Activated naive CD8-positive, alpha-beta T cell treated with anti-CD3 and anti-CD28 coated beads, Interleukin-2, amount 50 U/mL, for 16 hours (primary cell): ENCODE measurements at regions not wholly inside any gene's neighbourhood (a gene's known extent, or its start where the extent isn't known, plus 50 kb on each side); places are given as distances from the start of the nearest gene placed in this dataset.
"Not testable (repeated sequence)": the region's sequence is repeated elsewhere in the genome, so short reads cannot be mapped to it uniquely, and the experiment has no call there.

Experiments used
- DNase-seq: peaks from one replicate; pipeline ENCODE4 v3.0.0-alpha.2; 2020; ENCODE audit warnings: low read depth, low spot score

GRCh38 chr16:86713021-86713631, 134.8 kb downstream of the FOXL1 start:
- no peak for DNase-seq

GRCh38 chr16:86714166-86714565, 135.8 kb downstream of the FOXL1 start:
- no peak for DNase-seq

GRCh38 chr16:86716649-86717048, 138.3 kb downstream of the FOXL1 start:
- DNase-seq, result no peak

GRCh38 chr16:86718118-86718517, 139.8 kb downstream of the FOXL1 start:
- no peak for DNase-seq

- no peak for DNase-seq
Measured at GRCh38 chr16:86722970-86723369, 144.6 kb downstream of the FOXL1 start.

- DNase-seq, result no peak
Measured at GRCh38 chr16:86723689-86724088, 145.3 kb downstream of the FOXL1 start.

- DNase-seq, result no peak
Measured at GRCh38 chr16:86725401-86725800, 147.1 kb downstream of the FOXL1 start.

- no peak for DNase-seq
Measured at GRCh38 chr16:86726340-86726739, 148.0 kb downstream of the FOXL1 start.

GRCh38 chr16:86727131-86727530, 148.8 kb downstream of the FOXL1 start:
- no peak for DNase-seq

- DNase-seq, result no peak
Measured at GRCh38 chr16:86727632-86728031, 149.3 kb downstream of the FOXL1 start.

- DNase-seq, result no peak
Measured at GRCh38 chr16:86729686-86730085, 151.3 kb downstream of the FOXL1 start.

- DNase-seq, result no peak
Measured at GRCh38 chr16:86730086-86730485, 151.7 kb downstream of the FOXL1 start.

- no peak for DNase-seq
Measured at GRCh38 chr16:86730597-86730996, 152.2 kb downstream of the FOXL1 start.

GRCh38 chr16:86732621-86733295, 154.4 kb downstream of the FOXL1 start:
- DNase-seq, result no peak

GRCh38 chr16:86733546-86734254, 155.4 kb downstream of the FOXL1 start:
- DNase-seq, result no peak

- DNase-seq, result no peak
Measured at GRCh38 chr16:86734543-86735460, 156.5 kb downstream of the FOXL1 start.

- no peak for DNase-seq
Measured at GRCh38 chr16:86735727-86736126, 157.4 kb downstream of the FOXL1 start.

GRCh38 chr16:86736502-86736901, 158.2 kb downstream of the FOXL1 start:
- DNase-seq, result no peak

GRCh38 chr16:86737083-86737482, 158.7 kb downstream of the FOXL1 start:
- DNase-seq, result no peak

- not testable (repeated sequence) for DNase-seq
Measured at GRCh38 chr16:86738322-86738721, 160.0 kb downstream of the FOXL1 start.

- no peak for DNase-seq
Measured at GRCh38 chr16:86739178-86739577, 160.8 kb downstream of the FOXL1 start.

GRCh38 chr16:86739808-86740207, 161.5 kb downstream of the FOXL1 start:
- DNase-seq, result no peak
